Fibroblast of villous mesenchyme (primary cell): ENCODE measurements at regions not wholly inside any gene's neighbourhood (a gene's known extent, or its start where the extent isn't known, plus 50 kb on each side); places are given as distances from the start of the nearest gene placed in this dataset.

Experiments
- DNase-seq: peaks from one replicate; pipeline ENCODE4 v3.0.0-alpha.2; 2010; ENCODE audit warnings: low read depth
- H3K4me3 ChIP-seq: 2 replicates; pipeline ENCODE4 v1.5.1; 2011; ENCODE audit warnings: low read depth, mild to moderate bottlenecking, low read length
- TF ChIP-seq, protein P1 (sequence below): IDR thresholded peaks from 2 replicates; pipeline ENCODE4 v1.5.1; 2012; ENCODE audit warnings: low read depth, mild to moderate bottlenecking, low read length; ENCODE audit not compliant: insufficient read depth

- no peak overlapping the region for H3K4me3 ChIP-seq
- TF ChIP-seq, protein P1, sequence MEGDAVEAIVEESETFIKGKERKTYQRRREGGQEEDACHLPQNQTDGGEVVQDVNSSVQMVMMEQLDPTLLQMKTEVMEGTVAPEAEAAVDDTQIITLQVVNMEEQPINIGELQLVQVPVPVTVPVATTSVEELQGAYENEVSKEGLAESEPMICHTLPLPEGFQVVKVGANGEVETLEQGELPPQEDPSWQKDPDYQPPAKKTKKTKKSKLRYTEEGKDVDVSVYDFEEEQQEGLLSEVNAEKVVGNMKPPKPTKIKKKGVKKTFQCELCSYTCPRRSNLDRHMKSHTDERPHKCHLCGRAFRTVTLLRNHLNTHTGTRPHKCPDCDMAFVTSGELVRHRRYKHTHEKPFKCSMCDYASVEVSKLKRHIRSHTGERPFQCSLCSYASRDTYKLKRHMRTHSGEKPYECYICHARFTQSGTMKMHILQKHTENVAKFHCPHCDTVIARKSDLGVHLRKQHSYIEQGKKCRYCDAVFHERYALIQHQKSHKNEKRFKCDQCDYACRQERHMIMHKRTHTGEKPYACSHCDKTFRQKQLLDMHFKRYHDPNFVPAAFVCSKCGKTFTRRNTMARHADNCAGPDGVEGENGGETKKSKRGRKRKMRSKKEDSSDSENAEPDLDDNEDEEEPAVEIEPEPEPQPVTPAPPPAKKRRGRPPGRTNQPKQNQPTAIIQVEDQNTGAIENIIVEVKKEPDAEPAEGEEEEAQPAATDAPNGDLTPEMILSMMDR: no peak
- DNase-seq: no peak
Measured at GRCh38 chrX:87067795-87068369, 449.7 kb upstream of the KLHL4 start.

GRCh38 chrX:87078231-87078630 is 439.4 kb upstream of the KLHL4 start:
- TF ChIP-seq, protein P1: no peak
- no peak for DNase-seq
- H3K4me3 ChIP-seq: no peak overlapping the region

GRCh38 chrX:87098477-87098876 is 419.1 kb upstream of the KLHL4 start:
- no peak overlapping the region for H3K4me3 ChIP-seq
- no peak for DNase-seq
- TF ChIP-seq, protein P1: no peak

DNA sequence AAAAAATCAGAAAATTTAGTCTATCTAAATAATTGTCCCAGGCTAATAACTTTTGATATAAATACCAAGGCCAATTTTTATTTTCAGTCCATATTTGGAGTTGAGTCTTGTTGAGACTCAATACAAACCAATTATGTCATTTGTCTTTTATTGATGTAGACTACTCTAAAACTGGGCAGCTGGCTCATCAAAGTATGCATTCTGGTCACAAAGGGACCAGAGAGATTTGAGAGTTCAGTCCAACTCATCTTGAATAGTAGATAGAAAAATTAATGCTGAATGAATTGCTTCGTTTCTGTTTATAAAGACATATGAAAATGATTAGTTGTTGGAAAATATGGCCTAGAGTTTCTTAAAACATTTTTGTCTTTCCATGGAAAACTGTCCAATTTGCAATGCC is 412.5 kb upstream of the KLHL4 start:
- no peak overlapping the region for H3K4me3 ChIP-seq
- TF ChIP-seq, protein P1: no peak
- DNase-seq: no peak

GRCh38 chrX:87110142-87110541 is 407.5 kb upstream of the KLHL4 start:
- no peak for DNase-seq
- TF ChIP-seq, protein P1: no peak
- no peak overlapping the region for H3K4me3 ChIP-seq

GRCh38 chrX:87140800-87141483 is 376.7 kb upstream of the KLHL4 start:
- no peak overlapping the region for H3K4me3 ChIP-seq
- TF ChIP-seq, protein P1: no peak
- no peak for DNase-seq

DNA sequence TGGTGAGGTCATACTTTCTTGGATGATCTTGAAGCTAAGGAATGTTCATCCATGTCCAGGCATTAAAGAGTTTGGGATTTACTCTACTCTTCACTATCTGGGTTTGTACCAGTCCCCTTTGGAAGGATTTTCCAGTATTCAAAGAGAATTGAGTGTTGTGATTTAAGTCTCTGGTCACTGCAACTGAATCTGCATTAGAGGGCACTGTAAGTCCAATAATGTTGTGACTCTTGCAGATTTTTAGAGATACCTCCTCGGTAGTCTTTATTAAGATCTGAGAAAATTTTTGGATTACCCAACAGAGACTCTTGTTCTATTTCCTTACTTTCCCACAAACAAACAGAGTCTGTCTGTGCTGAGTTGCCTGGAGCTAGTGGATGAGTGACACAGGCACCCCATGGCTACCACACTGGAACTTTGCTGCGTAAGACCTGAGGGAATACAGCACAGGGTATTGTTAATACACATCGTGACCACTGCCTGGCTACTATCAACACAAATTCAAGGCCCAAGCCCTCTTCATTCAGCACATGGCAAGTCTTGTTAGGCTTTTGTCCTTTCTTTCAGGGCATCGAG is 357.1 kb upstream of the KLHL4 start:
- TF ChIP-seq, protein P1: no peak
- DNase-seq: no peak
- H3K4me3 ChIP-seq: no peak overlapping the region
